HG02938 (cell line): ENCODE measurements at regions not wholly inside any gene's neighbourhood (a gene's known extent, or its start where the extent isn't known, plus 50 kb on each side); places are given as distances from the start of the nearest gene placed in this dataset.

Experiments used
- ATAC-seq: cut with Tn5 transposase; IDR thresholded peaks from one replicate; pipeline ENCODE4 v1.9.1; 2021; ENCODE audit warnings: mild to moderate bottlenecking, moderate library complexity; ENCODE audit not compliant: unreplicated experiment

GRCh38 chr5:158309088-158309807 lies 450.3 kb upstream of the CLINT1 start:
- no peak for ATAC-seq

GRCh38 chr5:158308429-158309025 lies 449.6 kb upstream of the CLINT1 start:
- no peak for ATAC-seq

GRCh38 chr5:158305861-158306260 lies 446.9 kb upstream of the CLINT1 start:
- no peak for ATAC-seq

GRCh38 chr5:158304607-158305006 lies 445.7 kb upstream of the CLINT1 start:
- ATAC-seq = no peak

GRCh38 chr5:158303883-158304282 lies 444.9 kb upstream of the CLINT1 start:
- no peak for ATAC-seq

GRCh38 chr5:158303275-158303674 lies 444.3 kb upstream of the CLINT1 start:
- no peak for ATAC-seq

GRCh38 chr5:158302029-158302428 lies 443.1 kb upstream of the CLINT1 start:
- ATAC-seq = no peak

- no peak for ATAC-seq
These were observed 442.2 kb upstream of the CLINT1 start for GRCh38 chr5:158301186-158301585.

GRCh38 chr5:158300256-158300655 lies 441.3 kb upstream of the CLINT1 start:
- ATAC-seq = no peak

- no peak for ATAC-seq
These were observed 438.1 kb upstream of the CLINT1 start for GRCh38 chr5:158297002-158297527.

- ATAC-seq = no peak
These were observed 435.8 kb upstream of the CLINT1 start for GRCh38 chr5:158294701-158295100.

GRCh38 chr5:158292981-158293380 lies 434.0 kb upstream of the CLINT1 start:
- no peak for ATAC-seq

- ATAC-seq = no peak
These were observed 431.0 kb upstream of the CLINT1 start for GRCh38 chr5:158289967-158290366.

GRCh38 chr5:158288272-158288657 lies 429.3 kb upstream of the CLINT1 start:
- ATAC-seq = no peak

- ATAC-seq = no peak
These were observed 428.8 kb upstream of the CLINT1 start for GRCh38 chr5:158287643-158288271.

GRCh38 chr5:158286827-158287226 lies 427.9 kb upstream of the CLINT1 start:
- ATAC-seq = no peak

GRCh38 chr5:158285698-158286097 lies 426.8 kb upstream of the CLINT1 start:
- no peak for ATAC-seq

- no peak for ATAC-seq
These were observed 425.3 kb upstream of the CLINT1 start for GRCh38 chr5:158284242-158284641.

GRCh38 chr5:158283397-158283796 lies 424.5 kb upstream of the CLINT1 start:
- no peak for ATAC-seq

- ATAC-seq = no peak
These were observed 419.4 kb upstream of the CLINT1 start for GRCh38 chr5:158278216-158278925.

- ATAC-seq = no peak
These were observed 418.3 kb upstream of the CLINT1 start for GRCh38 chr5:158277276-158277675.
